Ovary (tissue), 7 donors: ENCODE measurements at regions not wholly inside any gene's neighbourhood (a gene's known extent, or its start where the extent isn't known, plus 50 kb on each side); places are given as distances from the start of the nearest gene placed in this dataset.
A peak's percentile ranks its signal among the peaks of the same experiment; 100 is the strongest.

Source experiments
- DNase-seq, 5 donors: peaks; one replicate each; pipeline ENCODE4 v3.0.0-alpha.2; 2019 to 2020
- H3K27ac ChIP-seq, 2 donors: fragments of 200-600 bp; one replicate each; pipeline versions ENCODE4 v1.5.1 to v1.8.0; 2019 to 2022
- H3K27me3 ChIP-seq: fragments of 200-600 bp; one replicate; pipeline ENCODE4 v1.8.0; 2022
- H3K36me3 ChIP-seq: fragments of 200-600 bp; sonication (generic); one replicate; pipeline ENCODE4 v1.5.1; 2019
- H3K4me1 ChIP-seq: one replicate; pipeline ENCODE4 v1.8.1; 2013; ENCODE audit warnings: mild to moderate bottlenecking, moderate library complexity; ENCODE audit not compliant: insufficient read depth
- H3K4me3 ChIP-seq: fragments of 200-600 bp; sonication (generic); one replicate; pipeline ENCODE4 v1.5.1; 2017
- H3K9me3 ChIP-seq, 2 donors: fragments of 200-600 bp in 1 of 2; sonication (generic) in 1 of 2; one replicate each; pipeline versions ENCODE4 v1.5.1 to v1.8.1; 2013 to 2019; ENCODE audit warnings: mild to moderate bottlenecking in 1 of 2, moderate library complexity in 1 of 2
- CTCF ChIP-seq, 3 donors: fragments of 450-650 bp in 2 of 3; fragments of 200-600 bp in 1 of 3; IDR thresholded peaks; one replicate each; pipeline versions ENCODE4 v1.5.1 to v1.8.0; 2016 to 2022; ENCODE audit warnings: antibody characterized with exemption in 3 of 3, mild to moderate bottlenecking in 1 of 3
- EP300 ChIP-seq: sonication (generic); formaldehyde crosslinking; IDR thresholded peaks from one replicate; pipeline ENCODE4 v1.6.1; 2017; ENCODE audit warnings: antibody characterized with exemption
- POLR2A ChIP-seq: fragments of 450-650 bp; IDR thresholded peaks from one replicate; pipeline ENCODE4 v1.6.1; 2017; ENCODE audit warnings: antibody characterized with exemption, mild to moderate bottlenecking, moderate library complexity
- WGBS, 3 donors: extraction: QIAGEN DNeasy Blood & Tissue Kit in 1 of 3; methylation state at CpG; one replicate each; pipeline versions ENCODE4 v1.1.5 to v1.1.7; 2013 to 2017; 5-methylcytosine and 5-hydroxymethylcytosine counted together
- intact Hi-C, 4 donors: fragments of 100-400 bp; cut with DNase I; formaldehyde crosslinking; loops; one replicate each; pipeline versions ENCODE4 v1.11.0 to v1.15.1; 2022 to 2023
- donor health status: DM: no; HTN: no; CAD: no; lungs with moderate emphysema.
- donor health status: DM: no; HTN: no; CAD: no.
- donor health status: Bipolar disorder and iron deficiency.
- donor health status: DM: no; HTN: no; CAD: no.
- donor health status: DM: yes; HTN: yes; CAD: no.

DNA sequence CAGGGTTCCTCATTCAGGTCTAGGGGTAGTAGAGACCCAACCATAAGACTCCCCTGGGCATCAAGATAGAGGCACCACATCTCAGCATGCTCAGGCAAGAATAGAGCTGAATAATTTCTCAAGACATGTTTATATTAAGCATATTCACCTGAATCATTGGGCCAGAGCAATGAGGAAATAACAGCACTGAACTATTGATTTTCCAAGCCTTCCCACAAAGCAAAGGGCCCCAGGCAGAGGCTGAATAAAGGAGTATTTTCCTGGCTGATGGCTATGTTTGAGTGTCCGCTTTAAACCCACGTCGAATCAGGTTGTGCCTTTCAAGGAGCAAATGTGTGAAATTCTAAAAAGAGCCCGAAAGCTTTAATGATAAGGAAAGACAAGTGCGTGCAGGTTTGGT lies 129.2 kb downstream of the HSD17B3 start:
- no peak overlapping the region for H3K27ac ChIP-seq
- no peaks in the 10 kb centered on the region for H3K27me3 ChIP-seq
- intact Hi-C loops: loop anchor here in 1 of 4 donors (5.0 kb wide), 1 partner anchor 85 kb away; no protein-coding TSS in a partner anchor
- H3K4me1 ChIP-seq: peaks cover 10% of the 10 kb centered on the region
- H3K36me3 ChIP-seq: no peaks in the 10 kb centered on the region
- H3K9me3 ChIP-seq: no peaks in the 10 kb centered on the region
- H3K4me3 ChIP-seq: no peak overlapping the region
- DNase-seq: no peak
- TF ChIP-seq POLR2A (no peak), CTCF (IDR thresholded peaks at IDR 0.05) (no peak)
- 96 to 97% (median 97%) methylated on average over 5 of the region's 5 CpGs for WGBS, 3 donors

- H3K27me3 ChIP-seq: no peaks in the 10 kb centered on the region
- peaks cover 8% of the 10 kb centered on the region for H3K4me1 ChIP-seq
- intact Hi-C loops: loop anchor here in 1 of 4 donors (5.0 kb wide), 1 partner anchor 84 kb away; no protein-coding TSS in a partner anchor
- H3K4me3 ChIP-seq: no peak overlapping the region
- DNase-seq: no peak
- H3K27ac ChIP-seq: no peak overlapping the region
- no peak for TF ChIP-seq EP300
- no peak for TF ChIP-seq POLR2A
- no peak for TF ChIP-seq CTCF (IDR thresholded peaks at IDR 0.05)
- H3K9me3 ChIP-seq: no peaks in the 10 kb centered on the region
- 79 to 92% (median 87%) methylated on average over 6 of the region's 6 CpGs for WGBS, 3 donors
- no peaks in the 10 kb centered on the region for H3K36me3 ChIP-seq
These were observed 130.2 kb downstream of the HSD17B3 start for GRCh38 chr9:96171728-96172127.

- Histone ChIP-seq H3K4me1 (peaks cover 8% of the 10 kb centered on the region), H3K4me3 (no peak overlapping the region), H3K9me3 (no peaks in the 10 kb centered on the region), H3K36me3 (no peaks in the 10 kb centered on the region), H3K27me3 (no peaks in the 10 kb centered on the region), H3K27ac (no peak overlapping the region)
- WGBS, 3 donors: 18 to 45% (median 29%) methylated on average over 6 of the region's 6 CpGs
- TF ChIP-seq EP300 (no peak), POLR2A (no peak), CTCF (IDR thresholded peaks at IDR 0.05) (no peak)
- intact Hi-C loops: loop anchor here in 1 of 4 donors (5.0 kb wide), 1 partner anchor 83 kb away; no protein-coding TSS in a partner anchor
- DNase-seq: no peak
These were observed 132.1 kb downstream of the HSD17B3 start for GRCh38 chr9:96169901-96170300.

DNA sequence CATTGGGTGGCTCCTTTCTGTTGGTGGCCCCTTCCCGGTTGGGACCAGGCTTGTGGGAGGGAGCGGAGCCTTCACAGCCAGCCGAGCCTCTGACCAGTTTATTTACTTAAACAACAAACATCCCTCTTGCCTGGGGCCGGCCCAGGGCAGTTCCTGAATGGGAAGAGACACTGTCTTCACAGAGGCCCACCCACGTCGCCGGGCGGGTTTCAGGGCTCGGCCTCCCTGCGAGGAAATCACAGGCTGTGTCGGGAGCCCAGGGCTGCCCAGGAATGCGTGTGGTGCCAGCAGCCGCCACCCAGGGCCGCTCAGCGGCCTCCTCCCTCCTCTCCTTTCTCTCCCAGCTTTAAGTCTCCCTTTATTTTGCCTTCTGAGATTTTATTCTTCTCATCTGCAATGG lies 132.5 kb downstream of the HSD17B3 start:
- intact Hi-C loops: no loop called here
- peak in 2 of 5 donors; percentile 23 to 60 for DNase-seq
- Histone ChIP-seq H3K4me3 (no peak overlapping the region), H3K27ac (no peak overlapping the region), H3K36me3 (no peaks in the 10 kb centered on the region), H3K9me3 (no peaks in the 10 kb centered on the region), H3K4me1 (peaks cover 8% of the 10 kb centered on the region), H3K27me3 (no peaks in the 10 kb centered on the region)
- WGBS, 3 donors: 8 to 29% (median 9%) methylated on average over 15 of the region's 15 CpGs
- no peak for TF ChIP-seq CTCF (IDR thresholded peaks at IDR 0.05)
- no peak for TF ChIP-seq EP300
